ENCODE measurements at regions not wholly inside any gene's neighbourhood (a gene's known extent, or its start where the extent isn't known, plus 50 kb on each side); places are given as distances from the start of the nearest gene placed in this dataset.

- TF ChIP-seq EZH2 (IDR thresholded peaks at IDR 0.05) = no peak
- no peak for TF ChIP-seq CEBPB (IDR thresholded peaks at IDR 0.05; ENCODE audit: low read depth)
- TF ChIP-seq ZFX (IDR thresholded peaks at IDR 0.05) = no peak
- no peak for TF ChIP-seq POLR2A (IDR thresholded peaks at IDR 0.05; ENCODE audit: borderline replicate concordance, extremely low read depth, insufficient read depth, insufficient read length)
- TF ChIP-seq CTCF (IDR thresholded peaks at IDR 0.05 in 2 of 3, conservative IDR thresholded peaks at IDR 0.05 in 1 of 3; ENCODE audit: borderline replicate concordance in 1 of 3, insufficient read depth in 1 of 3, low read depth in 2 of 3, low read length in 2 of 3) = peak; percentile 31 to 68 (median 61); a peak in 4 of 6 replicates
- no peak for TF ChIP-seq EZH2phosphoT487 (IDR thresholded peaks at IDR 0.05; ENCODE audit: borderline replicate concordance)
- TF ChIP-seq YY1 (IDR thresholded peaks at IDR 0.05; ENCODE audit: extremely low read depth, insufficient replicate concordance, low read depth, low read length) = no peak
- peak; percentile 69 for TF ChIP-seq RAD21 (IDR thresholded peaks at IDR 0.05; ENCODE audit: low read depth)
- TF ChIP-seq, protein P1, sequence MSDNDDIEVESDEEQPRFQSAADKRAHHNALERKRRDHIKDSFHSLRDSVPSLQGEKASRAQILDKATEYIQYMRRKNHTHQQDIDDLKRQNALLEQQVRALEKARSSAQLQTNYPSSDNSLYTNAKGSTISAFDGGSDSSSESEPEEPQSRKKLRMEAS (IDR thresholded peaks at IDR 0.05) = no peak
- TF ChIP-seq POLR2AphosphoS5 (IDR thresholded peaks at IDR 0.05; ENCODE audit: low read depth, low read length) = no peak
- no peak for TF ChIP-seq TCF7L2 (IDR thresholded peaks at IDR 0.05; ENCODE audit: borderline replicate concordance, extremely low read depth, insufficient read depth, insufficient read length)
- TF ChIP-seq REST (IDR thresholded peaks at IDR 0.05; ENCODE audit: low read depth) = no peak
Observed at GRCh38 chr9:104386425-104387069, 117.5 kb upstream of the OR13F1 start.

Data from HCT116 (cell line).